ENCODE measurements at regions not wholly inside any gene's neighbourhood (a gene's known extent, or its start where the extent isn't known, plus 50 kb on each side); places are given as distances from the start of the nearest gene placed in this dataset.

DNA sequence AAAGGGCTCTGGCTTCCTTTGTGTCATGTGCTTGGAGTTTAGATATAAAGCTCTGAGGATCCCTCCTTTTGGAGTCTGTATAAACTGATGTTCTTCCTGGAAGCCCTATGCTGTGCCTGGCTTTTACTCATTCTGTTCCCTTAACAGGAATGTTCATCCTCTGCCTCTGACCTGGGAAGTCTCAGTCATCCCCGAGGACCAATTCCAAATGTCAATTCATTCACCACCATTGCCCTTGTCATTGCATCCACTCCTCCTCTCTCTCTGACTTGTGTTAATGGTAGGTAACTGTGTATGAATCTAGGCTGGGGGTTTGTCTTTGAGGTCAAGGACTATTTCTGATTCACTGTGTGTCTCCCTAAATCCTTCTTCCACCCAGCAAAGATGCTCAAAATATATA lies 204.2 kb upstream of the CAMK1G start:
- Histone ChIP-seq H3K4me3 (ENCODE audit: low read length) (no peak overlapping the region), H3K4me1 (ENCODE audit: control insufficient read depth, insufficient read depth, low read length) (peaks cover 6% of the 10 kb centered on the region; the same call in 1 of the 2 replicates), H3K27me3 (ENCODE audit: control insufficient read depth, insufficient read depth, low read length) (no peaks in the 10 kb centered on the region), H3K36me3 (ENCODE audit: control insufficient read depth, insufficient read depth, low read length) (no peaks in the 10 kb centered on the region), H3K27ac (ENCODE audit: low read length) (no peak overlapping the region), H3K9me3 (ENCODE audit: control insufficient read depth, insufficient read depth, low read length) (no peaks in the 10 kb centered on the region)
- WGBS (ENCODE audit: insufficient coverage, insufficient read length): no CpG with 5 or more reads among the region's 1 CpG
- no peak for DNase-seq (ENCODE audit: low read depth, low spot score)

- no peak overlapping the region for H3K27ac ChIP-seq (ENCODE audit: low read length)
- DNase-seq (ENCODE audit: low read depth, low spot score): no peak
- H3K36me3 ChIP-seq (ENCODE audit: control insufficient read depth, insufficient read depth, low read length): no peaks in the 10 kb centered on the region
- H3K27me3 ChIP-seq (ENCODE audit: control insufficient read depth, insufficient read depth, low read length): no peaks in the 10 kb centered on the region
- H3K4me1 ChIP-seq (ENCODE audit: control insufficient read depth, insufficient read depth, low read length): peaks cover 6% of the 10 kb centered on the region; the same call in 1 of the 2 replicates
- no CpG with 5 or more reads among the region's 1 CpG for WGBS (ENCODE audit: insufficient coverage, insufficient read length)
- H3K4me3 ChIP-seq (ENCODE audit: low read length): no peak overlapping the region
- no peaks in the 10 kb centered on the region for H3K9me3 ChIP-seq (ENCODE audit: control insufficient read depth, insufficient read depth, low read length)
These were observed 203.1 kb upstream of the CAMK1G start for GRCh38 chr1:209380420-209380819.

DNA sequence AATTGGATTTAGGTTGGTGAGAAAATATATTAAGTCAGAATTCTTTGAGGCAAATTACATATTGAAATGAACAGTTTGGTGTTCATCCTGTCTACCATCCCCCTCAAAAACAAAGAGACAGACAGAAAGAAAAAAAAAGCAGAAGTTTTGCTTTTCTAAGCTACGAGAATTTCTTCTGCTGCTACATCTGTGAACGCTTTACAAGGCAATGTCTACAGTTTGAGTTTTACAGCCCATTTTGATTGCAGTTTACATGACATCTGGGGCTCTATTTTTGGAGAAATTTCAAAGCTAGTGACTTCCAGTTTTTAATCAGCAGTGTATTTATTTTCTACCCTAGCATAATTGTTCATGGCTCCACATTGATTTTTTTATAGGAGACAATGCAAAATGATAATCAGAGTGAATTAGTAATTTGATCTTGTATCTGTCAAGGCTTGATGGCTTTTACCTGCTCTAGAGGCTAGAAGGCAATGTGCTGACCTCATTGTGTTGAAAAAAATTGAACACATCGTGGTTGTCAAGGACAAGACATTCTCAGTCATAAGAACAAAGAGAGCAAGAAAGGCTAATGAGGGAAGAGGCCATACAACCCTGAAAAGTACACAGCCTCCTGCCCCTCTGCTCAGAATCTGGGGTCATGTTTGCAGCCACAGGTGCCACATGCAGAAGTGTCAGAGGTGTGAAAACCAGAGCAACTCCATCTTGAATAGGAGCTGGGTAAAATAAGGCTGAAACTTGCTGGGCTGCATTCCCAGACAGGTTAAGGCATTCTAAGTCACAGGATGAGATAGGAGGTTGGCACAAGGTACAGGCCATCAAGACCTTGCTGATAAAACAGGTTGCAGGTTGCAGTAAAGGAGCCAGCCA lies 201.0 kb upstream of the CAMK1G start:
- Histone ChIP-seq H3K4me3 (ENCODE audit: low read length) (no peak overlapping the region), H3K36me3 (ENCODE audit: control insufficient read depth, insufficient read depth, low read length) (no peaks in the 10 kb centered on the region), H3K27ac (ENCODE audit: low read length) (no peak overlapping the region), H3K9me3 (ENCODE audit: control insufficient read depth, insufficient read depth, low read length) (no peaks in the 10 kb centered on the region), H3K4me1 (ENCODE audit: control insufficient read depth, insufficient read depth, low read length) (peaks cover 2% of the 10 kb centered on the region; the same call in 1 of the 2 replicates), H3K27me3 (ENCODE audit: control insufficient read depth, insufficient read depth, low read length) (no peaks in the 10 kb centered on the region)
- no peak for DNase-seq (ENCODE audit: low read depth, low spot score)
- WGBS (ENCODE audit: insufficient coverage, insufficient read length): no CpG with 5 or more reads among the region's 3 CpGs

- WGBS (ENCODE audit: insufficient coverage, insufficient read length): no CpG with 5 or more reads among the region's 4 CpGs
- Histone ChIP-seq H3K27me3 (ENCODE audit: control insufficient read depth, insufficient read depth, low read length) (no peaks in the 10 kb centered on the region), H3K27ac (ENCODE audit: low read length) (no peak overlapping the region), H3K4me1 (ENCODE audit: control insufficient read depth, insufficient read depth, low read length) (peaks cover 2% of the 10 kb centered on the region; the same call in 1 of the 2 replicates), H3K36me3 (ENCODE audit: control insufficient read depth, insufficient read depth, low read length) (no peaks in the 10 kb centered on the region), H3K9me3 (ENCODE audit: control insufficient read depth, insufficient read depth, low read length) (no peaks in the 10 kb centered on the region), H3K4me3 (ENCODE audit: low read length) (no peak overlapping the region)
- no peak for DNase-seq (ENCODE audit: low read depth, low spot score)
These were observed 200.1 kb upstream of the CAMK1G start for GRCh38 chr1:209383422-209383821.

- no peak for DNase-seq (ENCODE audit: low read depth, low spot score)
- H3K4me1 ChIP-seq (ENCODE audit: control insufficient read depth, insufficient read depth, low read length): peaks cover 2% of the 10 kb centered on the region; the same call in 1 of the 2 replicates
- H3K27ac ChIP-seq (ENCODE audit: low read length): no peak overlapping the region
- WGBS (ENCODE audit: insufficient coverage, insufficient read length): no CpG with 5 or more reads among the region's 5 CpGs
- no peaks in the 10 kb centered on the region for H3K36me3 ChIP-seq (ENCODE audit: control insufficient read depth, insufficient read depth, low read length)
- H3K9me3 ChIP-seq (ENCODE audit: control insufficient read depth, insufficient read depth, low read length): no peaks in the 10 kb centered on the region
- no peaks in the 10 kb centered on the region for H3K27me3 ChIP-seq (ENCODE audit: control insufficient read depth, insufficient read depth, low read length)
- H3K4me3 ChIP-seq (ENCODE audit: low read length): no peak overlapping the region
These were observed 199.4 kb upstream of the CAMK1G start for GRCh38 chr1:209383907-209384709.

- Histone ChIP-seq H3K9me3 (ENCODE audit: control insufficient read depth, insufficient read depth, low read length) (no peaks in the 10 kb centered on the region), H3K27me3 (ENCODE audit: control insufficient read depth, insufficient read depth, low read length) (no peaks in the 10 kb centered on the region), H3K36me3 (ENCODE audit: control insufficient read depth, insufficient read depth, low read length) (no peaks in the 10 kb centered on the region), H3K4me3 (ENCODE audit: low read length) (no peak overlapping the region), H3K27ac (ENCODE audit: low read length) (no peak overlapping the region), H3K4me1 (ENCODE audit: control insufficient read depth, insufficient read depth, low read length) (peaks cover 2% of the 10 kb centered on the region; the same call in 1 of the 2 replicates)
- WGBS (ENCODE audit: insufficient coverage, insufficient read length): no CpG with 5 or more reads among the region's 2 CpGs
- no peak for DNase-seq (ENCODE audit: low read depth, low spot score)
These were observed 198.6 kb upstream of the CAMK1G start for GRCh38 chr1:209384710-209385550.

GRCh38 chr1:209386156-209386555 lies 197.4 kb upstream of the CAMK1G start:
- Histone ChIP-seq H3K27me3 (ENCODE audit: control insufficient read depth, insufficient read depth, low read length) (no peaks in the 10 kb centered on the region), H3K27ac (ENCODE audit: low read length) (no peak overlapping the region), H3K4me3 (ENCODE audit: low read length) (no peak overlapping the region), H3K4me1 (ENCODE audit: control insufficient read depth, insufficient read depth, low read length) (peaks cover 2% of the 10 kb centered on the region; the same call in 1 of the 2 replicates), H3K9me3 (ENCODE audit: control insufficient read depth, insufficient read depth, low read length) (no peaks in the 10 kb centered on the region), H3K36me3 (ENCODE audit: control insufficient read depth, insufficient read depth, low read length) (no peaks in the 10 kb centered on the region)
- no CpG with 5 or more reads among the region's 2 CpGs for WGBS (ENCODE audit: insufficient coverage, insufficient read length)
- no peak for DNase-seq (ENCODE audit: low read depth, low spot score)

DNA sequence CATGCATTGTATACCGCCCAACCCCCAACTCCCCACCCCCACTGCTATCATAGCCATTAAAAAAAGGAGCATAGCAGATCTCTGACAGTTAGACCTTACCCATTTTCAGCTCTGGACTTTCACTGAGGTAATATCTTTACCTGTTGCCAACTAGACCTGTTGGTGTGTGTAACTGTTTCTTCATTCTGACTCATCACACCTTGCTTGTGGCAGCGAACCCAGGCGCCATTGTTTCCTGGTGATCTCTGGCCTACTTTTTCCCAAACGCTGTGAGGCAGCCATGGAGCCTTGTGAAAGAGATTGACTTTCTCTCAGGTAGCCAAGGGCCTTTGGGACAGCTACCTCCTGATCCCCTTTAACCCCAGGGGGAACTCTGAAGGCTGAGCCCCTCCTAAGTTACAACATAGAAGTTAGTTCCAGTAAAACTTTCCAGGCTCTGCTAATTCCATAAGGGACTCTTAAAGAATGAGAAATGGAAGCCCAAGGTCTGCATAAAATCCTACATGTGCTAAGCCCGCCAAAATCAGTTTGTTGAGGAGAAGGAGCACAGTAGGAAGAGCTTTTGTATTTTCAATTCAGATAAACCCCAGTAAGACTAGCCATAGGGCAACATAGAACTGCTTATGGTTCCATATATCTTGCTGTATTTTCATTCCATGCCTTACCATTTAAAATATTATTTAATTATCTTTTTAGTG lies 196.1 kb upstream of the CAMK1G start:
- no CpG with 5 or more reads among the region's 5 CpGs for WGBS (ENCODE audit: insufficient coverage, insufficient read length)
- Histone ChIP-seq H3K27ac (ENCODE audit: low read length) (no peak overlapping the region), H3K4me1 (ENCODE audit: control insufficient read depth, insufficient read depth, low read length) (peaks cover 2% of the 10 kb centered on the region; the same call in 1 of the 2 replicates), H3K4me3 (ENCODE audit: low read length) (no peak overlapping the region), H3K36me3 (ENCODE audit: control insufficient read depth, insufficient read depth, low read length) (no peaks in the 10 kb centered on the region), H3K9me3 (ENCODE audit: control insufficient read depth, insufficient read depth, low read length) (no peaks in the 10 kb centered on the region), H3K27me3 (ENCODE audit: control insufficient read depth, insufficient read depth, low read length) (no peaks in the 10 kb centered on the region)
- DNase-seq (ENCODE audit: low read depth, low spot score): no peak

DNA sequence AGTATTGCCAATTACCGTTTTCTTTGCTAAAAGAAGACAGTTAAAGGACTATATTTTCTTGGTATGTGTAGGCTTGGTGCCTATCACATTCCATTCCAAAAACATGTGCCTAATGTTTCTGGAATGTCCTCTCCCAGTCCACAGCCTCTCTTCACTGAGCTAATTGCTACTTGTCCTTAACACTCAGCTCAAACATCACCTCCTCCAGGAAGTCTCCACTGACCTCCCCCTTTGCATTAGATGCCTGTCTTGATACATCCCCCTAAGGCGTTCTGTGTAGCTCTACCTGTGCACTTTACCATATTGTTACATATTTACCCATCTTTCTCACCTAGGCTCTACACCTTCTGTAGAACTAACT lies 195.6 kb upstream of the CAMK1G start:
- no peak overlapping the region for H3K27ac ChIP-seq (ENCODE audit: low read length)
- peaks cover 2% of the 10 kb centered on the region; the same call in 1 of the 2 replicates for H3K4me1 ChIP-seq (ENCODE audit: control insufficient read depth, insufficient read depth, low read length)
- no CpG with 5 or more reads among the region's 2 CpGs for WGBS (ENCODE audit: insufficient coverage, insufficient read length)
- H3K36me3 ChIP-seq (ENCODE audit: control insufficient read depth, insufficient read depth, low read length): no peaks in the 10 kb centered on the region
- no peak overlapping the region for H3K4me3 ChIP-seq (ENCODE audit: low read length)
- no peaks in the 10 kb centered on the region for H3K9me3 ChIP-seq (ENCODE audit: control insufficient read depth, insufficient read depth, low read length)
- no peak for DNase-seq (ENCODE audit: low read depth, low spot score)
- H3K27me3 ChIP-seq (ENCODE audit: control insufficient read depth, insufficient read depth, low read length): no peaks in the 10 kb centered on the region
